HG03460 (cell line): ENCODE measurements at regions not wholly inside any gene's neighbourhood (a gene's known extent, or its start where the extent isn't known, plus 50 kb on each side); places are given as distances from the start of the nearest gene placed in this dataset.
"Not testable (repeated sequence)": the region's sequence is repeated elsewhere in the genome, so short reads cannot be mapped to it uniquely, and the experiment has no call there.

Experiments used
- ATAC-seq: cut with Tn5 transposase; IDR thresholded peaks from one replicate; pipeline ENCODE4 v1.9.1; 2021; ENCODE audit not compliant: unreplicated experiment

GRCh38 chr13:109344552-109345157, 441.7 kb downstream of the IRS2 start:
- ATAC-seq: no peak

GRCh38 chr13:109336730-109337129, 449.7 kb downstream of the IRS2 start:
- ATAC-seq: no peak

- ATAC-seq: no peak
Measured at GRCh38 chr13:109333893-109334651, 452.3 kb downstream of the IRS2 start.

- ATAC-seq: no peak
Measured at GRCh38 chr13:109332506-109333499, 453.6 kb downstream of the IRS2 start.

GRCh38 chr13:109331898-109332297, 454.5 kb downstream of the IRS2 start:
- ATAC-seq: no peak

GRCh38 chr13:109331011-109331433, 455.4 kb downstream of the IRS2 start:
- ATAC-seq: no peak

- no peak for ATAC-seq
Measured at GRCh38 chr13:109330123-109330522, 456.3 kb downstream of the IRS2 start.

GRCh38 chr13:109329175-109329574, 457.2 kb downstream of the IRS2 start:
- ATAC-seq: no peak

- ATAC-seq: no peak
Measured at GRCh38 chr13:109326601-109327000, 459.8 kb downstream of the IRS2 start.

GRCh38 chr13:109323338-109323737, 463.0 kb downstream of the IRS2 start:
- no peak for ATAC-seq

- ATAC-seq: no peak
Measured at GRCh38 chr13:109318945-109319590, 467.3 kb downstream of the IRS2 start.

- ATAC-seq: no peak
Measured at GRCh38 chr13:109315481-109315880, 470.9 kb downstream of the IRS2 start.

- ATAC-seq: no peak
Measured at GRCh38 chr13:109314101-109314500, 472.3 kb downstream of the IRS2 start.

- ATAC-seq: no peak
Measured at GRCh38 chr13:109312399-109312798, 474.0 kb downstream of the IRS2 start.

- not testable (repeated sequence) for ATAC-seq
Measured at GRCh38 chr13:109311431-109311976, 474.9 kb downstream of the IRS2 start.

GRCh38 chr13:109309625-109310363, 476.6 kb downstream of the IRS2 start:
- no peak for ATAC-seq

- no peak for ATAC-seq
Measured at GRCh38 chr13:109307027-109307426, 479.4 kb downstream of the IRS2 start.

- no peak for ATAC-seq
Measured at GRCh38 chr13:109301726-109302125, 484.7 kb downstream of the IRS2 start.

- ATAC-seq: no peak
Measured at GRCh38 chr13:109301276-109301675, 485.1 kb downstream of the IRS2 start.

- ATAC-seq: no peak
Measured at GRCh38 chr13:109297628-109298027, 488.8 kb downstream of the IRS2 start.
